ENCODE measurements at regions not wholly inside any gene's neighbourhood (a gene's known extent, or its start where the extent isn't known, plus 50 kb on each side); places are given as distances from the start of the nearest gene placed in this dataset.

DNA sequence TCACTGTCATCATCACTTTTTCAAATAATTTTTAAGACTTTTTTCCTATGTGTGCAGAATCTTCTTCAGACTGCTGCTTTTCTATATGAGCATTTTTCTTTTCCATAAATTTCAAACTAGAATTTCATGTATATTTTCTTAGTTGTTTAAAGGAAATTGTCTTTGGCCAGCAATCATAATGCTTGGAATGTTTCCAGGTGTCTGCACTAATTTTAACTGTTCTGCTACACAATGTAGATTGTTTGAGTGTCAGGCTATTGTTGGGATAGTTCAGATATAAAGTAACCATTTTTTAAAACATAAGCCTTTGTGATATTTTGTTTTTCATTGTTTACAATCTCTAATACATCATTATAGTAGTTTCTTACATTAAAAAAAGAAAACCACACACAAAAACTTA is 1418.5 kb downstream of the EFNB2 start:
- TF ChIP-seq, protein P1, sequence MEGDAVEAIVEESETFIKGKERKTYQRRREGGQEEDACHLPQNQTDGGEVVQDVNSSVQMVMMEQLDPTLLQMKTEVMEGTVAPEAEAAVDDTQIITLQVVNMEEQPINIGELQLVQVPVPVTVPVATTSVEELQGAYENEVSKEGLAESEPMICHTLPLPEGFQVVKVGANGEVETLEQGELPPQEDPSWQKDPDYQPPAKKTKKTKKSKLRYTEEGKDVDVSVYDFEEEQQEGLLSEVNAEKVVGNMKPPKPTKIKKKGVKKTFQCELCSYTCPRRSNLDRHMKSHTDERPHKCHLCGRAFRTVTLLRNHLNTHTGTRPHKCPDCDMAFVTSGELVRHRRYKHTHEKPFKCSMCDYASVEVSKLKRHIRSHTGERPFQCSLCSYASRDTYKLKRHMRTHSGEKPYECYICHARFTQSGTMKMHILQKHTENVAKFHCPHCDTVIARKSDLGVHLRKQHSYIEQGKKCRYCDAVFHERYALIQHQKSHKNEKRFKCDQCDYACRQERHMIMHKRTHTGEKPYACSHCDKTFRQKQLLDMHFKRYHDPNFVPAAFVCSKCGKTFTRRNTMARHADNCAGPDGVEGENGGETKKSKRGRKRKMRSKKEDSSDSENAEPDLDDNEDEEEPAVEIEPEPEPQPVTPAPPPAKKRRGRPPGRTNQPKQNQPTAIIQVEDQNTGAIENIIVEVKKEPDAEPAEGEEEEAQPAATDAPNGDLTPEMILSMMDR (IDR thresholded peaks at IDR 0.05; ENCODE audit: low read depth, low read length) = no peak
- TF ChIP-seq, protein P2, sequence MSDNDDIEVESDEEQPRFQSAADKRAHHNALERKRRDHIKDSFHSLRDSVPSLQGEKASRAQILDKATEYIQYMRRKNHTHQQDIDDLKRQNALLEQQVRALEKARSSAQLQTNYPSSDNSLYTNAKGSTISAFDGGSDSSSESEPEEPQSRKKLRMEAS (IDR thresholded peaks at IDR 0.05; ENCODE audit: low read depth, low read length) = no peak
- TF ChIP-seq POLR2A (IDR thresholded peaks at IDR 0.05; ENCODE audit: extremely low read depth, insufficient read length) = no peak
- TF ChIP-seq MYC (IDR thresholded peaks at IDR 0.05; ENCODE audit: low read depth, low read length) = no peak

Measured in NB4 (cell line).